Ovary (tissue), 3 donors: ENCODE measurements at regions not wholly inside any gene's neighbourhood (a gene's known extent, or its start where the extent isn't known, plus 50 kb on each side); places are given as distances from the start of the nearest gene placed in this dataset.

Source experiments
- CTCF ChIP-seq, 3 donors: fragments of 450-650 bp in 2 of 3; fragments of 200-600 bp in 1 of 3; IDR thresholded peaks; one replicate each; pipeline versions ENCODE4 v1.5.1 to v1.8.0; 2016 to 2022; ENCODE audit warnings: antibody characterized with exemption in 3 of 3, mild to moderate bottlenecking in 1 of 3
- POLR2A ChIP-seq: fragments of 450-650 bp; IDR thresholded peaks from one replicate; pipeline ENCODE4 v1.6.1; 2017; ENCODE audit warnings: antibody characterized with exemption, mild to moderate bottlenecking, moderate library complexity
- donor health status: DM: no; HTN: no; CAD: no.

GRCh38 chr12:17999174-17999801, 90.7 kb downstream of the RERGL start:
- TF ChIP-seq CTCF (IDR thresholded peaks at IDR 0.05) (no peak), POLR2A (no peak)
